HepG2 (cell line): ENCODE measurements at regions not wholly inside any gene's neighbourhood (a gene's known extent, or its start where the extent isn't known, plus 50 kb on each side); places are given as distances from the start of the nearest gene placed in this dataset.

Source experiments
- ATAC-seq: fragments of 200-7000 bp; cut with Tn5 transposase; 3 replicates; pipeline ENCODE4 v1.9.1; 2020; ENCODE audit warnings: mild to moderate bottlenecking, moderate library complexity
- BruUV-seq: library from RNA; stranded (reverse); fragments of 400-500 nt; replicated peaks from 2 replicates; lab custom pipeline; 2021; lab: Mats Ljungman, UMichigan
- CTCF ChIA-PET: fragments of 300-600 bp; formaldehyde crosslinking; extraction: SDS; loops from one replicate; lab custom pipeline; 2021; ENCODE audit warnings: low total read pairs, inconsistent platforms, low intra/inter-chr PET ratio; lab: Yijun Ruan, JAX
- POLR2A ChIA-PET: fragments of 350-600 bp; sonication (Branson Sonifier 250); formaldehyde crosslinking; loops from one replicate; lab custom pipeline; 2020; ENCODE audit warnings: antibody characterized with exemption, inconsistent platforms; lab: Yijun Ruan, JAX
- DNase-seq: peaks from one replicate; pipeline ENCODE4 v3.0.0-alpha.2; 2015; ENCODE audit warnings: low spot score
- FAIRE-seq: peaks from 3 replicates; lab custom pipeline; 2011; peaks lifted over from hg19 to GRCh38; lab: Jason Lieb, UNC
- H2AFZ ChIP-seq: one replicate; pipeline ENCODE4 v1.6.1; 2011; ENCODE audit warnings: low read length, inconsistent platforms
- H3K27ac ChIP-seq: fragments of 300-600 bp; 3 replicates; pipeline ENCODE4 v1.8.0; 2011; ENCODE audit warnings: mixed run types, mild to moderate bottlenecking, mixed read lengths, low read length, inconsistent platforms; ENCODE audit not compliant: insufficient read depth; ENCODE audit errors: extremely low read length
- H3K27me3 ChIP-seq, 2 experiments: fragments of 200-600 bp in 1 of 2; 2 replicates in 1 of 2; 3 replicates in 1 of 2; pipeline versions ENCODE4 v1.6.0 to v1.8.0; 2011; ENCODE audit warnings: low read length in 2 of 2, mild to moderate bottlenecking in 2 of 2, moderate library complexity in 2 of 2, inconsistent platforms in 1 of 2; ENCODE audit not compliant: insufficient read depth in 2 of 2, control insufficient read depth in 1 of 2
- H3K36me3 ChIP-seq, 2 experiments: fragments of 200-600 bp in 1 of 2; replicated peaks in 1 of 2; 2 replicates in 1 of 2; 3 replicates in 1 of 2; pipeline versions ENCODE4 v1.5.1 to v1.8.0; 2011; ENCODE audit warnings: low read length in 2 of 2, inconsistent platforms in 1 of 2; ENCODE audit not compliant: insufficient read depth in 2 of 2, control insufficient read depth in 1 of 2
- H3K4me1 ChIP-seq: 2 replicates; pipeline ENCODE4 v1.5.1; 2012; ENCODE audit warnings: low read length, inconsistent platforms; ENCODE audit not compliant: insufficient read depth
- H3K4me2 ChIP-seq: 2 replicates; pipeline ENCODE4 v1.6.0; 2011; ENCODE audit warnings: low read depth, low read length, inconsistent platforms
- H3K4me3 ChIP-seq, 3 experiments: fragments of 200-600 bp in 1 of 3; sonication (generic), shearing (Covaris generic) in 1 of 3; replicated peaks in 1 of 3; 2 replicates each; pipeline ENCODE4 v1.5.1; 2011 to 2016; ENCODE audit warnings: low read length in 3 of 3, inconsistent platforms in 2 of 3, low read depth in 2 of 3, mild to moderate bottlenecking in 2 of 3, control low read depth in 1 of 3, mixed read lengths in 1 of 3; ENCODE audit not compliant: insufficient read depth in 1 of 3
- H3K79me2 ChIP-seq: one replicate; pipeline ENCODE4 v1.6.1; 2011; ENCODE audit warnings: low read length, inconsistent platforms; ENCODE audit not compliant: insufficient read depth
- H3K9ac ChIP-seq: 2 replicates; pipeline ENCODE4 v1.6.0; 2011; ENCODE audit warnings: mild to moderate bottlenecking, low read depth, low read length, inconsistent platforms; ENCODE audit not compliant: insufficient read depth
- H3K9me3 ChIP-seq: 2 replicates; pipeline ENCODE4 v1.5.1; 2012; ENCODE audit warnings: mild to moderate bottlenecking, low read length
- H4K20me1 ChIP-seq: 2 replicates; pipeline ENCODE4 v1.6.0; 2011; ENCODE audit warnings: inconsistent platforms, mild to moderate bottlenecking, low read length, moderate library complexity; ENCODE audit not compliant: insufficient read depth
- CAMTA2 ChIP-seq: sonication (generic); formaldehyde crosslinking; IDR thresholded peaks from 2 replicates; pipeline ENCODE4 v1.4.0; 2020; ENCODE audit warnings: mild to moderate bottlenecking, missing genetic modification reagents, borderline replicate concordance
- JUNB ChIP-seq: sonication (generic); formaldehyde crosslinking; IDR thresholded peaks from 2 replicates; pipeline ENCODE4 v1.8.0; 2022; ENCODE audit warnings: missing genetic modification reagents, mild to moderate bottlenecking, borderline replicate concordance
- MTA1 ChIP-seq: sonication (generic); formaldehyde crosslinking; IDR thresholded peaks from 2 replicates; pipeline ENCODE4 v1.4.0; 2020; ENCODE audit warnings: missing genetic modification reagents, mild to moderate bottlenecking, borderline replicate concordance
- PRDM15 ChIP-seq: sonication (generic); formaldehyde crosslinking; IDR thresholded peaks from 2 replicates; pipeline ENCODE4 v1.4.0; 2020; ENCODE audit warnings: missing genetic modification reagents
- THAP8 ChIP-seq: sonication (generic); formaldehyde crosslinking; IDR thresholded peaks from 2 replicates; pipeline ENCODE4 v1.5.1; 2020; ENCODE audit warnings: missing genetic modification reagents, mild to moderate bottlenecking, borderline replicate concordance
- ZKSCAN5 ChIP-seq: sonication (generic); formaldehyde crosslinking; IDR thresholded peaks from 2 replicates; pipeline ENCODE4 v1.5.1; 2020; ENCODE audit warnings: mild to moderate bottlenecking, missing genetic modification reagents
- ZNF598 ChIP-seq: sonication (generic); formaldehyde crosslinking; IDR thresholded peaks from 2 replicates; pipeline ENCODE4 v1.5.1; 2020; ENCODE audit warnings: mild to moderate bottlenecking, missing genetic modification reagents, borderline replicate concordance
- WGBS: methylation state at CpG from one replicate; pipeline ENCODE4 v1.1.6; 2017; ENCODE audit warnings: low lambda C conversion rate; 5-methylcytosine and 5-hydroxymethylcytosine counted together
- in situ Hi-C: cut with HindIII; loops from 2 replicates; pipeline ENCODE4 v1.10.0; 2017; ENCODE audit warnings: low pct_unique_long_range_greater_than_20kb; ENCODE audit not compliant: extremely low pct_ligation_motif_present
- intact Hi-C: fragments of 100-400 bp; cut with micrococcal nuclease; formaldehyde crosslinking; loops from one replicate; pipeline ENCODE4 v1.10.0; 2022; ENCODE audit not compliant: unreplicated experiment
- TF ChIP-seq, protein P1 (sequence below): sonication (generic); formaldehyde crosslinking; IDR thresholded peaks from 2 replicates; pipeline ENCODE4 v1.4.0; 2020; ENCODE audit warnings: mild to moderate bottlenecking, low read depth, missing genetic modification reagents
- TF ChIP-seq, protein P2 (sequence below): IDR thresholded peaks from 2 replicates; pipeline ENCODE4 v1.6.1; 2018; ENCODE audit warnings: missing genetic modification reagents, mild to moderate bottlenecking, missing compliant biosample characterization

DNA sequence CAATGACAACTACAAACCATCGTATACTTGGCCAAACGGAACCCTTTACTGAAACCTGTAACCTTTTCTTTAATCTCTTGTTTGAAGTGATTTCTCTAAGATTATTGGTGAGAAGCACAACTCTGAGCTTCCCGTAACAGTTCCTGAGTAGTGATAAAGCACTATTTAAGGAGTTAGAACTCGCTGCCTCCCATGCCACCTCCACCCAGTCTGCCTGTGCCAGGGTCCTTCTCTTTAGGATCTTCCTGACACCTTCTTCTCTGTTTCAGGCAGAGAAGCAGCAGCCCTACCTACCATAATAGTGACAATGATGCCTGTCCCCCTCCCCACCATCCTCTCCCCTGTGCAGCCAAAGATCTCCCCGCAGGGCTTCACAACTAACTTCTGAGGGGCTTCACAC, 330.6 kb downstream of the ZSWIM6 start:
- Histone ChIP-seq H3K27ac (no peak overlapping the region), H3K4me2 (no peak overlapping the region), H2AFZ (no peak overlapping the region), H3K27me3 (peaks cover 1 to 11% of the 10 kb centered on the region in 2 experiments; a peak in 3 of 5 replicates), H4K20me1 (no peaks in the 10 kb centered on the region), H3K4me3 (no peak overlapping the region), H3K9ac (no peak overlapping the region), H3K9me3 (no peaks in the 10 kb centered on the region), H3K79me2 (no peaks in the 10 kb centered on the region), H3K4me1 (no peaks in the 10 kb centered on the region), H3K36me3 (no peaks in the 10 kb centered on the region)
- ChIA-PET POLR2A (no interaction called here), CTCF (no interaction called here)
- no peak for TF ChIP-seq JUNB (CRISPR knock-in tag)
- TF ChIP-seq MTA1 (CRISPR knock-in tag): no peak
- TF ChIP-seq ZKSCAN5 (CRISPR knock-in tag): no peak
- TF ChIP-seq, protein P1, sequence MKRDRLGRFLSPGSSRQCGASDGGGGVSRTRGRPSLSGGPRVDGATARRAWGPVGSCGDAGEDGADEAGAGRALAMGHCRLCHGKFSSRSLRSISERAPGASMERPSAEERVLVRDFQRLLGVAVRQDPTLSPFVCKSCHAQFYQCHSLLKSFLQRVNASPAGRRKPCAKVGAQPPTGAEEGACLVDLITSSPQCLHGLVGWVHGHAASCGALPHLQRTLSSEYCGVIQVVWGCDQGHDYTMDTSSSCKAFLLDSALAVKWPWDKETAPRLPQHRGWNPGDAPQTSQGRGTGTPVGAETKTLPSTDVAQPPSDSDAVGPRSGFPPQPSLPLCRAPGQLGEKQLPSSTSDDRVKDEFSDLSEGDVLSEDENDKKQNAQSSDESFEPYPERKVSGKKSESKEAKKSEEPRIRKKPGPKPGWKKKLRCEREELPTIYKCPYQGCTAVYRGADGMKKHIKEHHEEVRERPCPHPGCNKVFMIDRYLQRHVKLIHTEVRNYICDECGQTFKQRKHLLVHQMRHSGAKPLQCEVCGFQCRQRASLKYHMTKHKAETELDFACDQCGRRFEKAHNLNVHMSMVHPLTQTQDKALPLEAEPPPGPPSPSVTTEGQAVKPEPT (CRISPR knock-in tag): no peak
- no peak for TF ChIP-seq THAP8
- no peak for DNase-seq
- intact Hi-C loops (no loop called here), in situ Hi-C loops (loop anchor here (25.0 kb wide), 1 partner anchor 600 kb away; no protein-coding TSS in a partner anchor)
- no TSS peak for BruUV-seq
- no peak for ATAC-seq
- 41% methylated on average over 5 of the region's 5 CpGs for WGBS
- no peak for FAIRE-seq

DNA sequence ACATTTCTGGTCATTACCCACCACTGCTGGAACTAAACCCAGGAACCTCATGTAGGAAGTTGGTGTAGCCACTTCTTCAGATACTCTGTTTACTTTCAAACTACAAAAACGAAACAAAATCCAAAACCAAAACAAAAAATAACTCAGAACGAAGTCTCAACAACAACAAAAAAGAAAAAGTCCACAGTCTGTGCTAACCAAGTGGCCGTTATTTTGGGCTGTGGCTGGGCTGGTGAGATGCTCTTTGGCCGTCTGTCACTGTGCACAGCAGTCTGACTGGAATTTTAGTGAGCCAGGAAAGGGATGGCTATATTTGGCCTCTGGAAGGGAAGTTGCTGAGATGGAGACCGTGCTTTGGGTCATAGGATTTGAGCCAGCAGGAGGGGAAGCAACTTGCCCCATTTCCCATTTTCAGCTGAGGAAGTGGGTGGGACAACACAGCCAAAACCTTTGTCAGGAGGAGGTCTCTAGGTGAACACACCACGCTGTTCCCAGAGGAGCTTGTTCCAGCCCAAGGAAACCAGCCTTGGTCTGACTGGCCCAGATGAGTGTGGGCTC, 334.1 kb downstream of the ZSWIM6 start:
- Histone ChIP-seq H3K4me2 (no peak overlapping the region), H3K27me3 (peaks cover 0 to 1% of the 10 kb centered on the region in 2 experiments; a peak in 2 of 5 replicates), H3K36me3 (no peaks in the 10 kb centered on the region), H3K27ac (no peak overlapping the region), H3K4me1 (no peaks in the 10 kb centered on the region), H2AFZ (no peak overlapping the region)
- 26% methylated on average over 6 of the region's 6 CpGs for WGBS
- intact Hi-C loops: no loop called here
- no peak for FAIRE-seq
- no peak for DNase-seq
- ATAC-seq: no peak
- no TSS peak for BruUV-seq
- TF ChIP-seq, protein P2, sequence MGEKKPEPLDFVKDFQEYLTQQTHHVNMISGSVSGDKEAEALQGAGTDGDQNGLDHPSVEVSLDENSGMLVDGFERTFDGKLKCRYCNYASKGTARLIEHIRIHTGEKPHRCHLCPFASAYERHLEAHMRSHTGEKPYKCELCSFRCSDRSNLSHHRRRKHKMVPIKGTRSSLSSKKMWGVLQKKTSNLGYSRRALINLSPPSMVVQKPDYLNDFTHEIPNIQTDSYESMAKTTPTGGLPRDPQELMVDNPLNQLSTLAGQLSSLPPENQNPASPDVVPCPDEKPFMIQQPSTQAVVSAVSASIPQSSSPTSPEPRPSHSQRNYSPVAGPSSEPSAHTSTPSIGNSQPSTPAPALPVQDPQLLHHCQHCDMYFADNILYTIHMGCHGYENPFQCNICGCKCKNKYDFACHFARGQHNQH: no peak
- no peak for TF ChIP-seq CAMTA2 (CRISPR knock-in tag)
- no peak for TF ChIP-seq PRDM15 (CRISPR knock-in tag)
- no peak for TF ChIP-seq ZNF598
- TF ChIP-seq, all 625 proteins: peak for 0
- CTCF ChIA-PET: no interaction called here
- H3K4me3 ChIP-seq: no peak overlapping the region
- no peaks in the 10 kb centered on the region for H3K79me2 ChIP-seq
- no peak overlapping the region for H3K9ac ChIP-seq
- in situ Hi-C loops: loop anchor here (25.0 kb wide), 1 partner anchor 604 kb away; no protein-coding TSS in a partner anchor
- H4K20me1 ChIP-seq: no peaks in the 10 kb centered on the region
- H3K9me3 ChIP-seq: no peaks in the 10 kb centered on the region
- POLR2A ChIA-PET: no interaction called here
